Neural crest cell (in vitro differentiated cells): ENCODE measurements at regions not wholly inside any gene's neighbourhood (a gene's known extent, or its start where the extent isn't known, plus 50 kb on each side); places are given as distances from the start of the nearest gene placed in this dataset.
"Not testable (repeated sequence)": the region's sequence is repeated elsewhere in the genome, so short reads cannot be mapped to it uniquely, and the experiment has no call there.

Source experiments
- DNase-seq: peaks from one replicate; pipeline ENCODE4 v3.0.0; 2021; ENCODE audit warnings: low read depth, mixed read lengths, low spot score
- H3K27ac Mint-ChIP-seq: one replicate; pipeline ENCODE4 v1.8.0; 2021; ENCODE audit warnings: mild to moderate bottlenecking, mixed read lengths; ENCODE audit not compliant: unreplicated experiment
- H3K27me3 Mint-ChIP-seq: 2 replicates; pipeline ENCODE4 v1.8.0; 2021; ENCODE audit warnings: low read depth, mild to moderate bottlenecking, mixed read lengths
- H3K36me3 Mint-ChIP-seq: 2 replicates; pipeline ENCODE4 v1.8.0; 2021; ENCODE audit warnings: low read depth, mild to moderate bottlenecking, mixed read lengths
- H3K4me1 Mint-ChIP-seq: 2 replicates; pipeline ENCODE4 v1.8.0; 2021; ENCODE audit warnings: mixed read lengths
- H3K4me3 Mint-ChIP-seq: one replicate; pipeline ENCODE4 v1.8.0; 2021; ENCODE audit warnings: mild to moderate bottlenecking, mixed read lengths
- H3K9me3 Mint-ChIP-seq: 2 replicates; pipeline ENCODE4 v1.8.0; 2021; ENCODE audit warnings: mixed read lengths
- TF ChIP-seq, protein P1 (sequence below): fragments of 200-600 bp; sonication (generic); conservative IDR thresholded peaks from 2 replicates; pipeline ENCODE4 v1.5.0; 2021; ENCODE audit warnings: antibody characterized with exemption, mild to moderate bottlenecking

DNA sequence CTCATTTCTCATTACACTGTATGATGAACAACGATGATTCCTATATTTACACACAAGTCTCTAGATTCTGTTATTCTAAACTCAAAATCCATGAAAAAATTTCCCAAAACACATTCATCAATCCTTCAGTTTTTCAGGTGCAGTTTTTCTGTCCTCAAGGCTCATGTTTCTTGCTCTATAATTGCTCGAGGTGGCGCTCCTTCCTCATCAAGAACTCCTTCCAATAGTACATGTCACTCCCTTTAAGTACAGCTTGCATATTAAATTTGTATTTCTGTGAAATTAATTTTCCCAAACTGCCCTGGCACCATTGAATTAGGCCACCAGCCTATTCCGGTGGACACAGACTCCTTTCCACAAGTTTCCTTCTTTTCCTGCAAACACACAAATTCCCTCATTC, 188.7 kb upstream of the MINDY3 start:
- no peak for DNase-seq
- TF ChIP-seq, protein P1, sequence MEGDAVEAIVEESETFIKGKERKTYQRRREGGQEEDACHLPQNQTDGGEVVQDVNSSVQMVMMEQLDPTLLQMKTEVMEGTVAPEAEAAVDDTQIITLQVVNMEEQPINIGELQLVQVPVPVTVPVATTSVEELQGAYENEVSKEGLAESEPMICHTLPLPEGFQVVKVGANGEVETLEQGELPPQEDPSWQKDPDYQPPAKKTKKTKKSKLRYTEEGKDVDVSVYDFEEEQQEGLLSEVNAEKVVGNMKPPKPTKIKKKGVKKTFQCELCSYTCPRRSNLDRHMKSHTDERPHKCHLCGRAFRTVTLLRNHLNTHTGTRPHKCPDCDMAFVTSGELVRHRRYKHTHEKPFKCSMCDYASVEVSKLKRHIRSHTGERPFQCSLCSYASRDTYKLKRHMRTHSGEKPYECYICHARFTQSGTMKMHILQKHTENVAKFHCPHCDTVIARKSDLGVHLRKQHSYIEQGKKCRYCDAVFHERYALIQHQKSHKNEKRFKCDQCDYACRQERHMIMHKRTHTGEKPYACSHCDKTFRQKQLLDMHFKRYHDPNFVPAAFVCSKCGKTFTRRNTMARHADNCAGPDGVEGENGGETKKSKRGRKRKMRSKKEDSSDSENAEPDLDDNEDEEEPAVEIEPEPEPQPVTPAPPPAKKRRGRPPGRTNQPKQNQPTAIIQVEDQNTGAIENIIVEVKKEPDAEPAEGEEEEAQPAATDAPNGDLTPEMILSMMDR = no peak
- Mint-ChIP-seq H3K4me1 (no peaks in the 10 kb centered on the region), H3K27ac (no peak overlapping the region), H3K36me3 (no peaks in the 10 kb centered on the region), H3K4me3 (no peak overlapping the region), H3K27me3 (peaks cover 6% of the 10 kb centered on the region), H3K9me3 (no peaks in the 10 kb centered on the region)

DNA sequence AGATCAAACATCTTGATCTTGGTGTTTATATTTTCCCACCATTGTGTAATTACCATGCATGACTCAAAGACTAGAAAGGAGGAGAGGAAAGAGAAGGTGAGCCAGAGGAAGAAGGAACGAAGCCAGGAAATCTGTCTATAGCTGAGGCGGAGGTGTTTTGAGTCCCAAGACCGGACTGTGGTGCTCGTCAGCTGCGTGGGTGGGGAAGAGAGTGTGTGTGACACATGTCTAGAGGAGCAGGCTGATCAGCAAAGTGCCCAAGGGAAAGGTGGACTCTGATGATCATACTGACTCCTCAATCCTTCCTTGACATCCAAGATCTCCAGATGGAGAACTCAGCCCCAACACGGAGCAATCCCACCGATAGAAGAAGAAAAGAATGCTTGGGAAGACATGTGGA, 189.5 kb upstream of the MINDY3 start:
- Mint-ChIP-seq H3K27me3 (peaks cover 6% of the 10 kb centered on the region), H3K27ac (no peak overlapping the region)

DNA sequence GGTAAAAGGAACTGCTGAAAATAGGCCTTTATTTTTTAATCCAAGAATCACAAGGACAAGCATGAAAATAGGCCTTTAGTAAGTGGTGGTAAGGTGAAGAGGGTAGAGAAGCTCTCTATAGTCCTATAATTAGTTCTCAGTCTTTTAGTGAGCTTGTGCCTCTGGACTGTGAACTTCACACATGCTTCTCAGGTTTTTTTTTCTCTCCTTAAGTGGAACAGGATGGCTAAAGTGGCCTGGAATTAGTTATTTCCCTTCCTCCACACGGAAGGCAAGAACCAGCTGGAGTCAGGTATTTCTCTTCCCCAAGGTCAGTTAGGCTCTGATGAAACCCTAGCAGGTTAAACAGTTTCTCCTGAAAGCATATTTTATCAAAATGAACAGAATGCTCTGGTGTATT, 203.0 kb upstream of the MINDY3 start:
- Mint-ChIP-seq H3K36me3 (no peaks in the 10 kb centered on the region), H3K4me3 (no peak overlapping the region), H3K4me1 (no peaks in the 10 kb centered on the region), H3K9me3 (peaks cover 6% of the 10 kb centered on the region), H3K27ac (no peak overlapping the region), H3K27me3 (no peaks in the 10 kb centered on the region)
- no peak for DNase-seq
- TF ChIP-seq, protein P1 = no peak

More for the DNA sequence above, 189.5 kb upstream of the MINDY3 start:
- Mint-ChIP-seq H3K9me3 (no peaks in the 10 kb centered on the region), H3K4me1 (no peaks in the 10 kb centered on the region), H3K4me3 (no peak overlapping the region), H3K36me3 (no peaks in the 10 kb centered on the region)
- no peak for DNase-seq
- TF ChIP-seq, protein P1 = no peak

DNA sequence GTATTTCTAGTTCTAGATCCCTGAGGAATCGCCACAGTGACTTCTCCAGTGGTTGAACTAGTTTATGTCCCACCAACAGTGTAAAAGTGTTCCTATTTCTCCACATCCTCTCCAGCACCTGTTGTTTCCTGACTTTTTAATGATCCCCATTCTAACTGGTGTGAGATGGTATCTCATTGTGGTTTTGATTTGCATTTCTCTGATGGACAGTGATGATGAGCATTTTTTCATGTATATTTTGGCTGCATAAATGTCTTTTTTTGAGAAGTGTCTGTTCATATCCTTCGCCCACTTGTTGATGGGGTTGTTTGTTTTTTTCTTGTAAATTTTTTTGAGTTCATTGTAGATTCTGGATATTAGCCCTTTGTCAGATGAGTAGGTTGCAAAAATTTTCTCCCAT, 223.2 kb upstream of the MINDY3 start:
- H3K36me3 Mint-ChIP-seq, H3K27ac Mint-ChIP-seq, H3K4me1 Mint-ChIP-seq, H3K4me3 Mint-ChIP-seq, H3K9me3 Mint-ChIP-seq, H3K27me3 Mint-ChIP-seq, DNase-seq: not testable (repeated sequence)

DNA sequence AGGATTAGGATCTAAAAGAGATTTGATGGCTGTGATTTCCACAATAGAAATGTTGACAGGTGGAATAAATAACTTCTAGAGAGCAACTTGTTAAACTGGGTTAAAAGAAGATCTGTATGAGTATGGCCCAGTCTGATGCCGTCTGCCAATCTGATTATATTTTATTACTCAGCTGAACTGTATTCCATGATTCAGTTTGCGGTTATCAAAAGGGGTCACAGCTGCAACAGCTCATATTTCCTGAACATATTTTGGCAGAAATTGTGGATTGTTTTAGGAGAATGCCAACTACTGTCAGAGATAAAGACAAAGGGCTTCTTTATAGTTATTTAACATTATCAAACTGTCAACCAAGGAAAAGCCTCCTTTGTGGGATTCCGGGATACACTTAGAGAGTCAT, 244.8 kb upstream of the MINDY3 start:
- Mint-ChIP-seq H3K4me3 (no peak overlapping the region), H3K9me3 (no peaks in the 10 kb centered on the region), H3K27ac (no peak overlapping the region), H3K4me1 (no peaks in the 10 kb centered on the region), H3K27me3 (peaks cover 5% of the 10 kb centered on the region), H3K36me3 (no peaks in the 10 kb centered on the region)
- no peak for DNase-seq
- TF ChIP-seq, protein P1 = no peak

DNA sequence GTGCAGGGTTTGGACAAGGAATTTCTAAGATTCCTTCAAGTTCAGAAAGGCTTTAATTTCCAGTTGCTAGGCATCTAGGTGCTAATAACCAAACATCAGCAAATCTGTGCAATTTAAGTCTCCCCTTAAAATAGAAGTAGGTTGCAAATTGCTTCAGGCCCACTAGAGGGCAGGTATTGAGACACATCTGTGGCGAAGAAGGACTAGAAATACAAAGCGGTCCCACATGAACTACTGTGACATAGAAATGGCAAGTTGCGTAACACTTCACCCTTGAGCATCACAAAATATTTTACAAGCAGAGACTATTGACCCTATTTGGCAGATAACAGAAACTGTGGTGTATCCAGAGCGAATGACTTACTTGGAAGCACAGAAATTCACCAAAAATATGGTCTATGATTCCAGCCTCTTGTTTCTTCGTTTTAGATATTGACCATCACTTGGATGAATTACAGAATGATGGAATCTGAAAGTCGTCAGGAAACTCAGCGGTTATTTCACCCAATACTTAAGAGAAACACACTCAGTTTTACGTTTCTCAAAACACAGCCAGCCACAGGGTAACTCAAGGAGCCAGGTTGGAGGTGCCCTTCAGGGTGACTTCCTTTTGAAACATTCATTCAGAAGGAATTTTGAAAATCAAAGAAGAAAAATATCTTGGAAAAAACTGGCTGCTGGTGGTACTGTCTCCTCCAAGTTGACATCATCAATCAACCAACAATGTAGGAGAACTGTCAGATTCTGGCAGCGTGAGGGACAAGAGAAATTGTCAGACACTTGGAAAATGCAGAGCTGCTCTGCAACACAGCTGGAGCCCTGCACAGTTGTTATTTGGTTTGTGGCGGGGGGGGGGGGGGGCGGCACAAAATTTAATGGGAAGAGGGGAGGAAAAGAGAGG, 256.3 kb upstream of the MINDY3 start:
- no peaks in the 10 kb centered on the region for H3K4me1 Mint-ChIP-seq
- H3K4me3 Mint-ChIP-seq = no peak overlapping the region
- peak; percentile 8 for DNase-seq
- peaks cover 23% of the 10 kb centered on the region for H3K27me3 Mint-ChIP-seq
- no peak overlapping the region for H3K27ac Mint-ChIP-seq
- TF ChIP-seq, protein P1 = peak; percentile 73
- no peaks in the 10 kb centered on the region for H3K9me3 Mint-ChIP-seq
- no peaks in the 10 kb centered on the region for H3K36me3 Mint-ChIP-seq
